Central memory CD8-positive, alpha-beta T cell (primary cell): ENCODE measurements at regions not wholly inside any gene's neighbourhood (a gene's known extent, or its start where the extent isn't known, plus 50 kb on each side); places are given as distances from the start of the nearest gene placed in this dataset.
A peak's percentile ranks its signal among the peaks of the same experiment; 100 is the strongest.

Source experiments
- ATAC-seq: fragments of 150-1000 bp; cut with Tn5 transposase; replicated peaks from 2 replicates; pipeline ENCODE4 v1.10.0; 2022; ENCODE audit warnings: mild to moderate bottlenecking, moderate FRiP score, moderate number of reproducible peaks; ENCODE audit not compliant: poor library complexity, severe bottlenecking; ENCODE audit errors: extremely low read depth
- DNase-seq, 2 donors: peaks; one replicate each; pipeline ENCODE4 v3.0.0; 2021; ENCODE audit warnings: low spot score in 2 of 2
- H3K27ac Mint-ChIP-seq: one replicate; pipeline ENCODE4 v1.8.0; 2022; ENCODE audit warnings: low read depth, mild to moderate bottlenecking, moderate library complexity, mixed read lengths
- H3K27me3 Mint-ChIP-seq: one replicate; pipeline ENCODE4 v1.8.0; 2022; ENCODE audit warnings: mixed read lengths
- H3K36me3 Mint-ChIP-seq: one replicate; pipeline ENCODE4 v1.8.0; 2022; ENCODE audit warnings: mild to moderate bottlenecking, moderate library complexity, mixed read lengths; ENCODE audit not compliant: insufficient read depth
- H3K4me1 Mint-ChIP-seq: one replicate; pipeline ENCODE4 v1.8.0; 2022; ENCODE audit warnings: mixed read lengths
- H3K4me3 Mint-ChIP-seq: one replicate; pipeline ENCODE4 v1.8.0; 2022; ENCODE audit warnings: mild to moderate bottlenecking, moderate library complexity, mixed read lengths
- H3K9me3 Mint-ChIP-seq: one replicate; pipeline ENCODE4 v1.8.0; 2022; ENCODE audit warnings: mixed read lengths

DNA sequence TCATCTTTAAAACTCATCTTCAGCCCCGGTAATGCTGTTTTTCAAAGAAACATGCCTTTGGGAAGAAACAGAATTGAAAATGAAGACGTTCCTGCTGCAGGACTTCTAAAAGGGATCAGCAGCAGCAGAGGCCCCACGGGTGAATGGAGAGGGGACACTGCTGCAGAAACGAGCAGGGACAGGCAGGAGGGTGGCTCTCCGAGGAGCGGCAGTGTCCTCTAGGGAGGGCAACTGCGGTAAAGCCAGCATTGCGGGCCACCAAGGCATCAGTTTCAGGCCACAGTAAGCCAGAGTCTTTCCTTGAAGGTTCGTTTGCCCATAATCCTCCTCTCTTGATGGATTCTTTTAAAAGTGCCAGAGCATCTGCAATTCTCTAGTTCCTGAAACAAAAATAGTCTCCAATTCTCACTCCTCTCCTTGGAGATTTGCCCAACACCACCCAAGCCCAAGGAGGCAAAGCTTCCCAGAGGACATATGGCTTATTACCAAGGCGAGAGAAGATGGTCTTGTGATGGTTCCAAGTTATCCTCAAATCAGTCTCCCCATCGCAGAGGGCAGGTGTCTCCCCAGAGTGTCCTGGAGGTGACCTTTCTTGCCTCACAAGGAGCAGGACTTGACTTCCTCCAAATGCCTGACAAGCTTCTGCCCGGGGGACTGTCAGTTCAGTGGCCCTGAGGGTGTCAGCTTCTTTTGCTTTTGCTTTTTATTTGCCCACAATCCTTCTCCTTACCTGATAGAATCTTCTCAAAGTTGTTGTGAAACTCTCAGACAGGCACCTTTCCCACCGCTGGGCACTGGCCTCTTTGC lies 341.1 kb upstream of the B3GAT1 start:
- ATAC-seq, result no peak
- peaks cover 80% of the 10 kb centered on the region for H3K27me3 Mint-ChIP-seq
- peak in 1 of 2 donors; percentile 2 for DNase-seq
- no peaks in the 10 kb centered on the region for H3K9me3 Mint-ChIP-seq
- H3K36me3 Mint-ChIP-seq, result no peaks in the 10 kb centered on the region
- H3K27ac Mint-ChIP-seq, result no peak overlapping the region
- H3K4me1 Mint-ChIP-seq, result no peaks in the 10 kb centered on the region
- H3K4me3 Mint-ChIP-seq, result no peak overlapping the region

DNA sequence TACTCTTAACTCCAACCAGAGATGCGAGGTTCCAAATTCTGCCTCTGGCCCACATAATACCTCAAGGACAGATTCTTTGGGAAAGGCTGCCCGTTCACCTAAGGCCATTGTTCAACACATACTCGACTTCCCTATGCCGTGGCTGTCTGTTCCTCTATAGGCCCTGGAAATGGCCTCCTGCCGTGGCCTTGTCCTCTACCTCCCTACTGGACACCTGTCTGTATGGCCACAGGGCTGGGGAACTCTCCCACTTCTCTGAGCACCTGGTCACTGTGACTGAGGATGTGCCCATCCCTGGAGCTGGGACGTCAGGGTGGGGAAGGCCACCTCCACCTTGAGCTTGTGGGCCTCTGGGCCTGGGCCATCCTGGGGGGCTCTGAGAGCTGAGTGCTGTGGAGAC lies 340.5 kb upstream of the B3GAT1 start:
- H3K27me3 Mint-ChIP-seq, result peaks cover 82% of the 10 kb centered on the region
- H3K27ac Mint-ChIP-seq, result no peak overlapping the region
- H3K4me3 Mint-ChIP-seq, result no peak overlapping the region
- H3K36me3 Mint-ChIP-seq, result no peaks in the 10 kb centered on the region
- no peaks in the 10 kb centered on the region for H3K4me1 Mint-ChIP-seq
- H3K9me3 Mint-ChIP-seq, result no peaks in the 10 kb centered on the region
- ATAC-seq (no peak), DNase-seq (no peak)

DNA sequence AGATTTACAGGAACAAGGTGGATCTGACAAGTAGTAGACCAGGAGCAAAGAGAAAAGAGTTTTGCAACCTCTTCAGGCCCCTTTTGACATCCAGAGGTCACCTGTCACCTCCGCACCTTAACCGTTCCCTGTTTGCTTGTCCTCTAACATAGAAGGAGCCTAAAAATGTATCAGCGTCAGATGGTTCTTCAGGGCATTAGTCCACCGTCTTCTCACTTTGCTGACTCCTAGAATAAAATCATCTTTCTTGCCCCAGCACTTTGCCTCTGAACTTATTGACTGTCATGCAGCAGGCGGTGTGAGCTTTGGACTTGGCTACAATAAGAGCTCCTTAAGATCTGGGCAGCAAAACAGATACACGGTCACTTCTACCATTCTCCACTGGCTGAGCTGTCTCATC lies 339.7 kb upstream of the B3GAT1 start:
- Mint-ChIP-seq H3K27me3 (peaks cover 80% of the 10 kb centered on the region), H3K4me3 (no peak overlapping the region), H3K9me3 (no peaks in the 10 kb centered on the region), H3K36me3 (no peaks in the 10 kb centered on the region), H3K27ac (no peak overlapping the region), H3K4me1 (no peaks in the 10 kb centered on the region)
- no peak for DNase-seq
- no peak for ATAC-seq

DNA sequence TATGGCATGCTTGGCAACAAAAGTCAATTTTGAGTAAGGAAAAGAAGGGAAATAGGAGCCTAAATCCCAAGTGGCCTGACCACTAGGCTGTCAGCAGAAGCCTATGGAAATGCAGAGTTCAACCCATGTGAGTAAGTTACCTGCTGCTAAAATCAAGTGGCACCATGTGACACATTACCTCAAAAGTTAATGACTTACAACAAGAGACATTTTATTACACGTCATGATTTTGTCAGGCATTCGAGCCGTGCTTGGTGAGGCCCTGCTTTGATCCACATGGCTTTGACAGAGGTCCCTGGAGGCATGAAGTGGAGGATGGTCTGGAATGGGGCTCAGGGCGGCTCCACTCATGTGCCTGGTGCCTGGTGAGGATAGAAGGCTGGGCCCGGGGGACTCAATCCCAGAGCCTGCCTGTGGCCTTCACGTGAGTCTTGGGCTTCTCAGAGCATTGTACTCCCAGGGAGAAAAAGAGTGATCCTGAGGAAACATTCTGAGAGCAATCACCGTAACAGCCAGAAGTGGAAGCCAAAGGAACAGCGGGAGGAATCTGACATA lies 339.1 kb upstream of the B3GAT1 start:
- ATAC-seq (no peak), DNase-seq (no peak)

DNA sequence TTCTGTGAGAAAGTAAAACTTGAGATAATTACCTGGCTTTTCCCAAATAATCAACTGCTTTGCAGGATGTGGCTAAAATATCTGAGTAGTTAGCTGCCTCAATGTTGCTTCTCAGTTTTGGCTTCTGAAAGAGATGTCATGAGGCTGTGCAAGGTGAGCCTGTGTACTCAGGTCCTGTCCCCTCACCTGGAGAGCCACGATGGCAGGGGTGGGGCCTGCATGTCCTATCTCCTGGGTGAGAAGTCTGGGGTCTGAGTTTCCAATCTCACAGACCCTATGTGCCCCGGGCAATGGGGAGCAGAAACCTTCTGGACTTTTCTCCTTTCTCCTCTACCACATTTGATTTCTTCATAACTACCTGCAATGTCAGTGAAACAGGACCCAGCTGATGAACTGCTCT lies 338.6 kb upstream of the B3GAT1 start:
- H3K27me3 Mint-ChIP-seq, result peaks cover 77% of the 10 kb centered on the region
- no peaks in the 10 kb centered on the region for H3K9me3 Mint-ChIP-seq
- H3K4me1 Mint-ChIP-seq, result no peaks in the 10 kb centered on the region
- no peak overlapping the region for H3K4me3 Mint-ChIP-seq
- ATAC-seq (no peak), DNase-seq (no peak)
- H3K36me3 Mint-ChIP-seq, result no peaks in the 10 kb centered on the region
- H3K27ac Mint-ChIP-seq, result no peak overlapping the region

More for the DNA sequence above, 339.1 kb upstream of the B3GAT1 start:
- Mint-ChIP-seq H3K4me1 (no peaks in the 10 kb centered on the region), H3K27ac (no peak overlapping the region), H3K9me3 (no peaks in the 10 kb centered on the region), H3K27me3 (peaks cover 77% of the 10 kb centered on the region), H3K36me3 (no peaks in the 10 kb centered on the region), H3K4me3 (no peak overlapping the region)

DNA sequence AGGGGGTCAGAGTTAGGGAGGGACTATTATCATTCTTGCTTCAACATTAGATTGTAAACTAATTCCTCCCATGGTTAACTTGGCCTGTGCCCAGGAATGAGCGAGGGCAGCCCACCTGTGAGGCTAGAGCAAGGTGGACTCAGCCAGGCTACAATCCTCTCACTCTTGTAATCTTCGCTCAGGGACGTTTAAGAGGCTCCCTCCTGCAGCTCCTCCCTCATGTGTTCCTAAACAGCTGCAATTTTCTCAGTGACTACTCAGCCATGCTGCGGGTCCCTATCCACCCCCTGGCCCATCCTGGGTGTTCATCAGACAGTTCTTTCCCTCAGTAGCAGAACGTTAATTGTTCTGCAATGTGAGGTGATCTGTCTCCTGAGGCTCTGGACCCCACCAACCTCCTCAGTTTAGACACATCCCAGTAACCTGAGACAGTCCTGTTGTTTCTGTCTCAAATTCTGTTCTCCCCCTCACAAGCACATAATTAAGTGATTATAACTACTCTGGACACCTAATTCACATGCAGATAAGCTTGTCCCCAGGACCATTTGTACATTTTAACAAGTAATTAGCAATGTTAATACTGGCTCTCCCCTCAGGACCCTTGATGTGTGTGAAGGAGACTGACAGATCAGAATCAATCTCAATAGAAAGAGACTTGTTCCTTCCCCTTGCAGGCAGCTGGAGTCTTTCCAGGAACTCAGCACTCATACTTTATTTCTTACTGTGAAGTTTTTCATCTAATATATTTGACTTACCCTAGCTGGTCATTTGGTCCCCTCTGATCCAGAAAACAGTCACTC lies 337.2 kb upstream of the B3GAT1 start:
- DNase-seq (no peak), ATAC-seq (no peak)
- Mint-ChIP-seq H3K27me3 (peaks cover 77% of the 10 kb centered on the region), H3K4me1 (no peaks in the 10 kb centered on the region), H3K36me3 (no peaks in the 10 kb centered on the region), H3K9me3 (no peaks in the 10 kb centered on the region), H3K4me3 (no peak overlapping the region), H3K27ac (no peak overlapping the region)

DNA sequence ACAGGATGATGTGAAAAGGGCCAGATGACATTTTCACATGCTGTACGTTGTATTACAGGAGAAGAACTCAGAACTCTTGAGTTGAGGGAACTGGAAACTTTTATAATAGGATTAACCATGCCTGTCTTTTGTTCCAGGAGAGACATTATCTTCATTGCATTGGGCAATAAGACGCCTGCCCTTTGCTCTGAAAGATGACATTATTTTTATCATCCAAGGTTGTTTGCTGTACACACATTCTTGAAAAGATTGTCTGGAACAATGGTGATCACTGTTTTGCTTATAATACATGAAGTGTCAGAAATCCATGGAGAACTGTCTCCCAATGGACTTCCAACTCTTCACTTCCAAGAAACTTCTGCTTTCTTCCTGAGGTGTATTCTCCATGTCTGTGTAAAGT lies 334.6 kb upstream of the B3GAT1 start:
- Mint-ChIP-seq H3K4me1 (no peaks in the 10 kb centered on the region), H3K27me3 (peaks cover 54% of the 10 kb centered on the region), H3K36me3 (no peaks in the 10 kb centered on the region), H3K27ac (no peak overlapping the region), H3K4me3 (no peak overlapping the region), H3K9me3 (no peaks in the 10 kb centered on the region)
- no peak for DNase-seq
- ATAC-seq, result no peak

DNA sequence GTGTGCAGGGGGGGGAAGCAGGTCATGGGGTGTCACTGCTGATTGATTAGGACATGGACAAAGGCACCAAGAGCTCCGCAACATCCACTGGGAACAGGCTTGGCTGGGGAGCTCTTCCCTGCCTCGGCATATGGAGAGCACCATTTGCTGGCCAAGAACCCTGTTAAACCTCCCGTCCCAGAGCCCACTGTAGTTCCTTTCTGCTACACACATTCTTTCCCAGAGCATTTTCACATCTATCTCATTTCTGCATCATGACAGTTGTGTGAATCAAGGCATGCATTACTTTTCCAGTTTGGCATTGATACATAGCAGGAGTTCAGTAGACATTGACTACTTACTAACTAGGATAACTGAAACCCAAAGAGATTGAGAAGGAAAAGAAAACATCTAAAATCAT lies 333.4 kb upstream of the B3GAT1 start:
- Mint-ChIP-seq H3K4me3 (no peak overlapping the region), H3K27ac (no peak overlapping the region), H3K36me3 (no peaks in the 10 kb centered on the region), H3K4me1 (no peaks in the 10 kb centered on the region), H3K27me3 (peaks cover 45% of the 10 kb centered on the region), H3K9me3 (no peaks in the 10 kb centered on the region)
- DNase-seq (no peak), ATAC-seq (no peak)

DNA sequence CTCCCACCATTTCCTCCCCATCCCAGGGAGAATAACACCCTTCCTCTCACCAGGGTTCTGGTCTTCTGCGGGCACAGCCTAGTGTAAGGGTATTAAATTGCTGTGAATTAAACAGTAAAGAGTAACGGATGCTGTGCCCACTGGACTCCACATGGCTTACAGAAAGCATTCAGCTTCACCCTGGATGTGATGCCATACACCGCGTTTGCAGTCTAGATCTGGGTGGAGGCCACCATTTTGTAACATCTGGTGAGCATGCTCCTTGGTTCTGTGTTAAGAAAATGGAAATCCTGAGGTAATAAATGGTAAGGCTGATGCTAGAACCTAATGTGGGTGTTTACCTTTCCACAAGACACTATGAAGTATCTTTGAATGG lies 331.8 kb upstream of the B3GAT1 start:
- peaks cover 34% of the 10 kb centered on the region for H3K27me3 Mint-ChIP-seq
- H3K36me3 Mint-ChIP-seq, result no peaks in the 10 kb centered on the region
- no peak overlapping the region for H3K27ac Mint-ChIP-seq
- H3K9me3 Mint-ChIP-seq, result no peaks in the 10 kb centered on the region
- no peak overlapping the region for H3K4me3 Mint-ChIP-seq
- no peak for ATAC-seq
- H3K4me1 Mint-ChIP-seq, result no peaks in the 10 kb centered on the region
- DNase-seq, result no peak

DNA sequence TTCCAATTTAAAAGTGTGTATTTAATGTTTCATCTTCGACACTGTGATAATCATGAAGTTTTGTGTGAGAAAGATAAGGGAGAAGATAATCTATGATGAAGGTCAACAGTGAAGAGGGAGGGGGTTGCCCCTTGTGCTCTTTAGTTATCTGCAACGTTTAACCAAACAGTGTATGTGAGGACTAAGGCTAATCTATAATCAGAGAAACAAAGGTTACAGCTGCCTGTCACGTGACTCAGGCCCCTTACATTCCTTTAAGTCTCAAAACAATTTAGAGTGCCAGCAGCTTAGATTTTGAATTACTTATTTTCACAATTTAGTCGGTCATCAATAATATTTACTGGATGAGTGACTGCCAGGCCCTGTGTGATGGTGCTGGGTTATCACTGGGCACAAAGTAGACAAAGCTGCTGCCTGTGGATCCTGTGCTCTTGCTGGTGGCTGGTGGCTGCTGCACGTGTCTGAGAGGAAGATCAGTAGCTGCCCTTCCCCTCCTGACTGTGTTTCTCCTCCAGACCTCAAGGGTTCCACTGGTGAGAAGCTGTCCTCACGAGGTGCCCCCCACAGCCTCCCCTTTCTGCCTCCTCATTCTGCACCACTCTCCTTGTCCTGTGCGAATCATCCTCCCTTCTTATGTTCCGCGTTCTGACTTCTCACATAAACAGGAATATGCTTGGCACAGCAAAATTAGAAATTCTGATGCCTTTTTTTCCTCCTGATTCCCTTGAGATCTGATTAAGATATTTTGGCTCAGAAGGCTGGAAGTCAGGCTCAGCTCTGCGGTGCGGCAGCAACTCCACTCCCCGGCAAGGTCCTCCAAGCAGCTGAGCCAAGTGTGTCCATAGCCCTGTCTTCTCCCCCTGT lies 331.1 kb upstream of the B3GAT1 start:
- Mint-ChIP-seq H3K4me1 (no peaks in the 10 kb centered on the region), H3K9me3 (no peaks in the 10 kb centered on the region), H3K27ac (no peak overlapping the region), H3K27me3 (peaks cover 28% of the 10 kb centered on the region), H3K4me3 (no peak overlapping the region), H3K36me3 (no peaks in the 10 kb centered on the region)
- no peak for DNase-seq
- ATAC-seq, result no peak

DNA sequence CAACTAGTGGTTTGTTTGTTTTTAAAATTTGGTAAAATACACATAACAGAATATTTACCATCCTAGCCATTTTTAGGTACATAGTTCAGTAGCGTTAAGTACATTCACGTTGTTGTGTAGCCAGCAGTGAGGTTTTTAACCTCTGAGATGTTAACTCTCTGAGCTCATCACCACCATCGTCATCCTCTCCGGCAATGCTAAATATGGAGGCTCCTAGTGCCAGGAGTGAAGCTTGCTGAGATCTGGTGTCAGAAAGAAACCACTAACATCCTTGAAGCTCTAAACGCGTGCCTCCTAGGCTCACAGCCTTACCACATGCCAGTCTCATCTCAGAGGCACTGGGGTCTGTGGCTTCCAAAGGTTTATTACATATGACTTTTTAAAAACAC lies 330.2 kb upstream of the B3GAT1 start:
- no peaks in the 10 kb centered on the region for H3K36me3 Mint-ChIP-seq
- H3K4me3 Mint-ChIP-seq, result no peak overlapping the region
- H3K27ac Mint-ChIP-seq, result no peak overlapping the region
- DNase-seq (no peak), ATAC-seq (peak; percentile 77)
- H3K9me3 Mint-ChIP-seq, result no peaks in the 10 kb centered on the region
- no peaks in the 10 kb centered on the region for H3K4me1 Mint-ChIP-seq
- peaks cover 26% of the 10 kb centered on the region for H3K27me3 Mint-ChIP-seq

DNA sequence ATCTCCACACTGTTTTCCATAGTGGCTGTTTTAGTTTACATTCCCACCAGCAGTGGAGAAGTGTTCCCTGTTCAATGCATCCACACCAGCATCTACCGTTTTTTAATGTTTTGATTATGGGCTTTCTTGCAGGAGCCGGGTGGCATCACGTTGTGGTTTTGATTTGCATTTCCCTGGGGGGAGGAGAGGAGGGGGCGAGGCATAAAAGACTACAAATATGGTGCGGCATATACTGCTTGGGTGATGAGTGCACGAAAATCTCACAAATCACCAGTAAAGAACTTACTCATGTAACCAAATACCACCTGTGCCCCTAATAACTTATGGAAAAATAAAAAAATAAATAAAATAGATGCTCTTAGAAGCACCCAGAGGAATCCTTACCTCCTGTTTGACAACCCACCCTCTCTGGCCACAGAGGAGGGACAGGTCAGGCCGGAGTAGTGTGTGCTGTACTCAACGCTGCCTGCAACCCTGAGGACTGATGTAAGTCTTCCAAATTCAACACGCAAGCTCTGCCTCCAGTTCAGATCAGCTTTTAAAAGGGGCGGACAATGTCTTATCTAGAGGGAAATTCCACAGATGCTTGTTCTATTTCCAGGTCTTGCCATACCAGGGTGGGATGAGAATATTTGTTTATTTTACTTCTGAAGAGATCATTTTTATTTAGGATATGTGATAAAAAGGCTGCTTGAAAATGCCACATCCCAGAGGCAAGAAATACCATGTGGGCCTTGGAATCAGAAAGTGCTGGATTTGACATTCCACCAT lies 329.6 kb upstream of the B3GAT1 start:
- no peaks in the 10 kb centered on the region for H3K4me1 Mint-ChIP-seq
- ATAC-seq (no peak), DNase-seq (no peak)
- H3K9me3 Mint-ChIP-seq, result no peaks in the 10 kb centered on the region
- H3K27me3 Mint-ChIP-seq, result peaks cover 26% of the 10 kb centered on the region
- no peaks in the 10 kb centered on the region for H3K36me3 Mint-ChIP-seq
- H3K4me3 Mint-ChIP-seq, result no peak overlapping the region
- no peak overlapping the region for H3K27ac Mint-ChIP-seq
